GM19397 (cell line): ENCODE measurements at regions not wholly inside any gene's neighbourhood (a gene's known extent, or its start where the extent isn't known, plus 50 kb on each side); places are given as distances from the start of the nearest gene placed in this dataset.
"Not testable (repeated sequence)": the region's sequence is repeated elsewhere in the genome, so short reads cannot be mapped to it uniquely, and the experiment has no call there.

Experiments
- ATAC-seq: cut with Tn5 transposase; IDR thresholded peaks from one replicate; pipeline ENCODE4 v1.9.1; 2021; ENCODE audit warnings: mild to moderate bottlenecking, moderate library complexity; ENCODE audit not compliant: unreplicated experiment

GRCh38 chr16:29278097-29278871 is 128.2 kb downstream of the NPIPB11 start:
- not testable (repeated sequence) for ATAC-seq

- ATAC-seq, result not testable (repeated sequence)
Measured at GRCh38 chr16:29276446-29276845, 130.1 kb downstream of the NPIPB11 start.

GRCh38 chr16:29274055-29275035 is 132.2 kb downstream of the NPIPB11 start:
- ATAC-seq, result not testable (repeated sequence)

GRCh38 chr16:29273298-29274054 is 133.0 kb downstream of the NPIPB11 start:
- not testable (repeated sequence) for ATAC-seq

GRCh38 chr16:29271721-29272675 is 134.5 kb downstream of the NPIPB11 start:
- not testable (repeated sequence) for ATAC-seq

- not testable (repeated sequence) for ATAC-seq
Measured at GRCh38 chr16:29270923-29271322, 135.6 kb downstream of the NPIPB11 start.

- not testable (repeated sequence) for ATAC-seq
Measured at GRCh38 chr16:29270033-29270432, 136.5 kb downstream of the NPIPB11 start.

- ATAC-seq, result not testable (repeated sequence)
Measured at GRCh38 chr16:29269192-29269811, 137.2 kb downstream of the NPIPB11 start.

- not testable (repeated sequence) for ATAC-seq
Measured at GRCh38 chr16:29268785-29269191, 137.7 kb downstream of the NPIPB11 start.

- ATAC-seq, result not testable (repeated sequence)
Measured at GRCh38 chr16:29268348-29268747, 138.2 kb downstream of the NPIPB11 start.

- not testable (repeated sequence) for ATAC-seq
Measured at GRCh38 chr16:29267891-29268290, 138.6 kb downstream of the NPIPB11 start.

GRCh38 chr16:29267055-29267619 is 139.4 kb downstream of the NPIPB11 start:
- not testable (repeated sequence) for ATAC-seq

- ATAC-seq, result not testable (repeated sequence)
Measured at GRCh38 chr16:29266612-29267011, 139.9 kb downstream of the NPIPB11 start.

- ATAC-seq, result not testable (repeated sequence)
Measured at GRCh38 chr16:29265255-29265853, 141.2 kb downstream of the NPIPB11 start.

GRCh38 chr16:29264080-29264837 is 142.3 kb downstream of the NPIPB11 start:
- not testable (repeated sequence) for ATAC-seq

- not testable (repeated sequence) for ATAC-seq
Measured at GRCh38 chr16:29262725-29263124, 143.8 kb downstream of the NPIPB11 start.

GRCh38 chr16:29261427-29262248 is 144.9 kb downstream of the NPIPB11 start:
- not testable (repeated sequence) for ATAC-seq
